ENCODE measurements at regions not wholly inside any gene's neighbourhood (a gene's known extent, or its start where the extent isn't known, plus 50 kb on each side); places are given as distances from the start of the nearest gene placed in this dataset.
"Not testable (repeated sequence)": the region's sequence is repeated elsewhere in the genome, so short reads cannot be mapped to it uniquely, and the experiment has no call there.

DNA sequence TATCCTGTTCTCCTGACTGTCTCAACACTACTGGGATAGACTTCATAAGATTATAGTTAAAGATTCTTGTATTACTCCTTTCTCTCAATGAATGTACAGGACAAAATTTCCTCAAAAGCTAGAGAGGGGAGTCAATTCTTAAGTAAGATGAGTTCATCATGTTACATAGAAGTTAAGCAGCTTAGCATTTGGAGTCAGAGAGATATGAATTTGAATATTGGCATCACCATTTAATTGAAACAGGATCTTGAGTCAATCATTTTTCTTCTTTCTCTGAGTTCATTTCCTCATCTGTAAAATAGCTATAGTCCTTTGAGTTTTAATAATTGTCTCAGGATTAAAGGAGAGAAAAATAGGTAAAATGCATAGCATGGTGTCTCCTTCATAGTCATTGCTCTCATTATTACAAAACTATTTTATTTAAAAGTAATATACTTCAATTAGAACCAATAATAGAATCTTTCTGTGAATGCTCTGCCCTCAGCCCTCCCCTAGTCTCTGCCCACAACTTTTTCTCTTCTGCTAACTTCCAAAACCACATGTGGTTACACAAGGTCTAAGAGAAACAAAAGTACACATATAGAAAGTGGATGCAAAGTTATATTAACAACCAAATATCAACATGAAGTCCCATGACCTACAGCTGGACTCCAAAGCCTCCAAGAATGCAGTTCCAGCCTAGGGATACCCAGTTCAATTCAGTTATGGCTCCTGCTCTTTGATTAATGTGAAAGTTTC lies 265.6 kb downstream of the TLE1 start (continued):
- no peak for TF ChIP-seq IKZF2 (IDR thresholded peaks at IDR 0.05)

DNA sequence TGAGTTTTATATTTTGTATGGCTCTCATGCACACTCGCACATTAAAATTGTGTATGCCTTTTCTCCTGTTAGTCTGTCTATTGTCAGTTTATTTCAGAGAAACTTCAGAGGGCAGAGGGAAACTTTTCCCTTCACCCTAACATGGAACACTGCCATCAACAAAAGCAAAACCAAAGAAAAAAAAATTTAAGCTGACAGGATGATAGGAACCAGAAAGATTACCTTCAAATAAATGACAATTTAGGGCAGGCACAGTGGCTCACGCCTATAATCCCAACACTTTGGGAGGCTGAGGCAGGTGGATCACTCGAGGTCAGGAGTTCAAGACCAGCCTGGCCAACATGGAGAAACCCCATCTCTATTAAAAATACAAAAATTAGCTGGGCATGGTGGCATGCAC lies 268.3 kb downstream of the TLE1 start:
- BruUV-seq (replicated peaks); in situ Hi-C loops (cut with MboI); SMC1A ChIA-PET (ENCODE audit: uncharacterized antibody, unreplicated experiment): not testable (repeated sequence)

GRCh38 chr9:81420024-81420423 lies 269.3 kb downstream of the TLE1 start:
- DNase-seq (ENCODE audit: low read depth, low spot score) (no peak), ATAC-seq (no peak), FAIRE-seq (no peak)
- Histone ChIP-seq H3K27me3 (replicated peaks in 1 of 2; ENCODE audit: control insufficient read depth in 2 of 2, insufficient read depth in 2 of 2, low read length in 1 of 2) (no peaks in the 10 kb centered on the region), H3K27ac (ENCODE audit: control insufficient read depth, insufficient read depth) (no peak overlapping the region), H2AFZ (ENCODE audit: control insufficient read depth, low read depth, low read length) (no peak overlapping the region), H3K9me3 (replicated peaks; ENCODE audit: control insufficient read depth, insufficient read depth, low read length) (no peaks in the 10 kb centered on the region), H3K36me3 (ENCODE audit: control insufficient read depth in 2 of 2, insufficient read depth in 2 of 2, low read length in 1 of 2) (no peaks in the 10 kb centered on the region), H3K4me1 (ENCODE audit: control insufficient read depth, insufficient read depth, low read length) (no peaks in the 10 kb centered on the region), H3K79me2 (ENCODE audit: control insufficient read depth, insufficient read depth, low read length) (no peaks in the 10 kb centered on the region), H4K20me1 (ENCODE audit: control insufficient read depth, insufficient read depth) (no peaks in the 10 kb centered on the region), H3K9ac (ENCODE audit: control insufficient read depth, insufficient read depth, low read length) (no peak overlapping the region), H3K4me2 (ENCODE audit: control insufficient read depth, insufficient read depth) (no peak overlapping the region), H3K4me3 (no peak overlapping the region)
- ChIA-PET POLR2A (no interaction called here), RAD21 (ENCODE audit: unreplicated experiment) (no interaction called here), CTCF (no interaction called here), SMC1A (ENCODE audit: uncharacterized antibody, unreplicated experiment) (no interaction called here)
- in situ Hi-C loops (cut with MboI) (no loop called here), intact Hi-C loops (cut with micrococcal nuclease; ENCODE audit: unreplicated experiment) (no loop called here)
- WGBS (ENCODE audit: insufficient coverage, insufficient replicate concordance, low lambda C conversion rate, missing lambda C conversion rate): 0% methylated on average over 1 of the region's 1 CpG
- no TSS peak for BruUV-seq (replicated peaks)
- TF ChIP-seq PAX8 (IDR thresholded peaks at IDR 0.05) (no peak), KLF5 (IDR thresholded peaks at IDR 0.05; ENCODE audit: partially characterized antibody) (no peak), ZNF274 (IDR thresholded peaks at IDR 0.05; ENCODE audit: insufficient read depth, insufficient read length) (no peak), EED (IDR thresholded peaks at IDR 0.05; ENCODE audit: low read depth) (no peak), EZH2 (IDR thresholded peaks at IDR 0.05; ENCODE audit: borderline replicate concordance, control insufficient read depth, low read depth, low read length) (no peak), HDAC6 (IDR thresholded peaks at IDR 0.05; ENCODE audit: unreplicated experiment) (no peak), DPF2 (IDR thresholded peaks at IDR 0.05) (no peak), SMAD1 (IDR thresholded peaks at IDR 0.05; ENCODE audit: low read depth, partially characterized antibody) (no peak), POLR2AphosphoS2 (IDR thresholded peaks at IDR 0.05; ENCODE audit: low read depth, low read length) (no peak), IRF5 (IDR thresholded peaks at IDR 0.05; ENCODE audit: borderline replicate concordance) (no peak)
- TF ChIP-seq, protein P1, sequence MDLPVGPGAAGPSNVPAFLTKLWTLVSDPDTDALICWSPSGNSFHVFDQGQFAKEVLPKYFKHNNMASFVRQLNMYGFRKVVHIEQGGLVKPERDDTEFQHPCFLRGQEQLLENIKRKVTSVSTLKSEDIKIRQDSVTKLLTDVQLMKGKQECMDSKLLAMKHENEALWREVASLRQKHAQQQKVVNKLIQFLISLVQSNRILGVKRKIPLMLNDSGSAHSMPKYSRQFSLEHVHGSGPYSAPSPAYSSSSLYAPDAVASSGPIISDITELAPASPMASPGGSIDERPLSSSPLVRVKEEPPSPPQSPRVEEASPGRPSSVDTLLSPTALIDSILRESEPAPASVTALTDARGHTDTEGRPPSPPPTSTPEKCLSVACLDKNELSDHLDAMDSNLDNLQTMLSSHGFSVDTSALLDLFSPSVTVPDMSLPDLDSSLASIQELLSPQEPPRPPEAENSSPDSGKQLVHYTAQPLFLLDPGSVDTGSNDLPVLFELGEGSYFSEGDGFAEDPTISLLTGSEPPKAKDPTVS (IDR thresholded peaks at IDR 0.05; ENCODE audit: low read depth, low read length): no peak

More for the DNA sequence above, 268.3 kb downstream of the TLE1 start:
- H3K79me2 ChIP-seq (ENCODE audit: control insufficient read depth, insufficient read depth, low read length); H4K20me1 ChIP-seq (ENCODE audit: control insufficient read depth, insufficient read depth); H3K27me3 ChIP-seq (replicated peaks in 1 of 2; ENCODE audit: control insufficient read depth in 2 of 2, insufficient read depth in 2 of 2, low read length in 1 of 2); FAIRE-seq; H3K9me3 ChIP-seq (replicated peaks; ENCODE audit: control insufficient read depth, insufficient read depth, low read length); H3K9ac ChIP-seq (ENCODE audit: control insufficient read depth, insufficient read depth, low read length); POLR2A ChIA-PET; ATAC-seq; intact Hi-C loops (cut with micrococcal nuclease; ENCODE audit: unreplicated experiment); RAD21 ChIA-PET (ENCODE audit: unreplicated experiment); H3K4me3 ChIP-seq; CTCF ChIA-PET; H2AFZ ChIP-seq (ENCODE audit: control insufficient read depth, low read depth, low read length); H3K4me1 ChIP-seq (ENCODE audit: control insufficient read depth, insufficient read depth, low read length); H3K4me2 ChIP-seq (ENCODE audit: control insufficient read depth, insufficient read depth); DNase-seq (ENCODE audit: low read depth, low spot score); H3K27ac ChIP-seq (ENCODE audit: control insufficient read depth, insufficient read depth); H3K36me3 ChIP-seq (ENCODE audit: control insufficient read depth in 2 of 2, insufficient read depth in 2 of 2, low read length in 1 of 2): not testable (repeated sequence)
- WGBS (ENCODE audit: insufficient coverage, insufficient replicate concordance, low lambda C conversion rate, missing lambda C conversion rate): 28% methylated on average over 3 of the region's 3 CpGs

Measured in GM12878 (cell line).